Tibial nerve (tissue), 4 donors: ENCODE measurements at regions not wholly inside any gene's neighbourhood (a gene's known extent, or its start where the extent isn't known, plus 50 kb on each side); places are given as distances from the start of the nearest gene placed in this dataset.

Source experiments
- EP300 ChIP-seq, 2 donors: sonication (generic); formaldehyde crosslinking; IDR thresholded peaks; one replicate each; pipeline ENCODE4 v1.6.1; 2017; ENCODE audit warnings: antibody characterized with exemption in 2 of 2, mild to moderate bottlenecking in 1 of 2
- POLR2A ChIP-seq, 2 donors: fragments of 450-650 bp; IDR thresholded peaks; one replicate each; pipeline ENCODE4 v1.6.1; 2017; ENCODE audit warnings: antibody characterized with exemption in 2 of 2, mild to moderate bottlenecking in 2 of 2, moderate library complexity in 2 of 2
- TF ChIP-seq, protein P1 (sequence below), 5 experiments: fragments of 200-600 bp in 3 of 5; fragments of 450-650 bp in 2 of 5; sonication (generic) in 3 of 5; IDR thresholded peaks; one replicate each; pipeline ENCODE4 v1.5.1; 2016 to 2019; ENCODE audit warnings: antibody characterized with exemption in 5 of 5, mild to moderate bottlenecking in 3 of 5, moderate library complexity in 2 of 5

DNA sequence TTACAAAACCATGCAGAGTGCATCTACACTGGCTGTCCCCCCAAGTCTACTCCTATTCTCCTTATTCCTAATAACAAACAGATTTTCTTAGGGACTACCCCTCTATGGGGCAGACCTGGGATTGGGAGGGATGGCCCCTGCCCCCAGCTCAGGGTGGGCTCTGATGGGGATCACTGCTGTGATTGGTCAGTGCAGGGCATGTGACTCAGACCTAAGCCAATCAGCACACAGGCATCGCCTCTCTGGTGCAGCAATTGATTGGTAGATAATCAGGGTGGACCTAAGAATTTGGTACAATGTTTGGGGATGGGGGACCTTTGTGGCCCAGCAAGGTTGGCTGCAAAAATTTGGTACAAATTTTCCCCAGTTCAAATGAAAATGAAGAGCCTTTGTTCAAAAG lies 57.2 kb upstream of the SHANK2 start:
- TF ChIP-seq, protein P1, sequence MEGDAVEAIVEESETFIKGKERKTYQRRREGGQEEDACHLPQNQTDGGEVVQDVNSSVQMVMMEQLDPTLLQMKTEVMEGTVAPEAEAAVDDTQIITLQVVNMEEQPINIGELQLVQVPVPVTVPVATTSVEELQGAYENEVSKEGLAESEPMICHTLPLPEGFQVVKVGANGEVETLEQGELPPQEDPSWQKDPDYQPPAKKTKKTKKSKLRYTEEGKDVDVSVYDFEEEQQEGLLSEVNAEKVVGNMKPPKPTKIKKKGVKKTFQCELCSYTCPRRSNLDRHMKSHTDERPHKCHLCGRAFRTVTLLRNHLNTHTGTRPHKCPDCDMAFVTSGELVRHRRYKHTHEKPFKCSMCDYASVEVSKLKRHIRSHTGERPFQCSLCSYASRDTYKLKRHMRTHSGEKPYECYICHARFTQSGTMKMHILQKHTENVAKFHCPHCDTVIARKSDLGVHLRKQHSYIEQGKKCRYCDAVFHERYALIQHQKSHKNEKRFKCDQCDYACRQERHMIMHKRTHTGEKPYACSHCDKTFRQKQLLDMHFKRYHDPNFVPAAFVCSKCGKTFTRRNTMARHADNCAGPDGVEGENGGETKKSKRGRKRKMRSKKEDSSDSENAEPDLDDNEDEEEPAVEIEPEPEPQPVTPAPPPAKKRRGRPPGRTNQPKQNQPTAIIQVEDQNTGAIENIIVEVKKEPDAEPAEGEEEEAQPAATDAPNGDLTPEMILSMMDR (IDR thresholded peaks at IDR 0.05), result no peak
- TF ChIP-seq POLR2A (IDR thresholded peaks at IDR 0.05) (no peak), EP300 (IDR thresholded peaks at IDR 0.05) (no peak)
